Left lobe of liver (tissue), 2 donors: ENCODE measurements at regions not wholly inside any gene's neighbourhood (a gene's known extent, or its start where the extent isn't known, plus 50 kb on each side); places are given as distances from the start of the nearest gene placed in this dataset.
"Not testable (repeated sequence)": the region's sequence is repeated elsewhere in the genome, so short reads cannot be mapped to it uniquely, and the experiment has no call there.

ENCODE experiments used
- ATAC-seq: fragments of 200-7000 bp; cut with Tn5 transposase; one replicate; pipeline ENCODE4 v1.9.1; 2020; ENCODE audit warnings: mild to moderate bottlenecking, moderate library complexity
- DNase-seq: peaks from one replicate; pipeline ENCODE4 v3.0.0-alpha.2; 2020; ENCODE audit warnings: low spot score
- donor health status: DM: no; HTN: no; CAD: no; lungs with moderate emphysema.
- donor health status: DM: no; HTN: yes; CAD: no.

DNA sequence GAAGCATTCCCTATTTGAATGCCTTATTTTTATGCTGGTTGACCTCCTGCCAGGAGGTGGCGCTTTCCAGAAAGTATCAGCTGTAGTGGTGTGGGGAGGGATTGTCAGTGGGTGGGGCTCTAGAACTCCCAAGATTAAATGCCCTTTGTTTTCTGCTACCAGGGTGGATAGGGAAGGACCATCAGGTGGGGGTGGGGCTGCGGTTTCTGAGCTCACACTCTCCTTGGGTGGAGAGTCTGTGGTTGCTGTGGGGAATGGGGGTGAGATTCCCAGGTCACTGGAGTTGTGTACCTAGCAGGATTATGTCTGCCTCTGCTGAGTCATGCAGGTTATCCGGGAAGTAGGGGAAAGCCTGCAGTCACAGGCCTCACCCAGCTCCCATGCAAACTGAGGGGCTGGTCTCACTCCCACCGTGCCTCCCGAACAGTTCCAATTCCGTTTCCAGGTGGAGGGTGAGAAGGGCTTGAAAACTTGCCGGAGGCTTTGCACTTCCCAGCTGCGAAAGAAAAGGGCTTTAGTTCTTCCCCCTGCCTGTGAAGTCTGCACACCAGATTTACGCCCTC, 68.3 kb downstream of the ALG10B start:
- DNase-seq (no peak), ATAC-seq (no peak)

DNA sequence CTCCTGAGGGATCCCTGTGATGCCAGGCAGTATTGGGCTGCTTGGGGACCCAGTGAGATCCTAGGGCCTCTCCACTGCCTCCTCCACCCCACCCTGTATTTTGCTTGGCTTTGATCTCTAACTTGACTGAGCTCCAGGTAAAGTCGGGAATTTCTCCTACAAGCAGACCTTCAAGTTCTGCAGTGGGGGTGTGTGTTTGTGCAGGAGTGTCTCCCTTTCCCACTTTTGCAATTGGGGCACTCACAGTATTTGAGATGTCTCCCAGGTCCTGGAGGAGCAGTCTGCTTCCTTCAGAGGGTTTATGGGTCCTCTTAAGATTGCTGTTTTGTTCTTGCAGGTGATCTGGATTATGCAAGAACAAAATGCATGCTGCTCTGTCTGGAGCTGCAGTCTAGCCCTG, 68.9 kb downstream of the ALG10B start:
- DNase-seq (no peak), ATAC-seq (no peak)

DNA sequence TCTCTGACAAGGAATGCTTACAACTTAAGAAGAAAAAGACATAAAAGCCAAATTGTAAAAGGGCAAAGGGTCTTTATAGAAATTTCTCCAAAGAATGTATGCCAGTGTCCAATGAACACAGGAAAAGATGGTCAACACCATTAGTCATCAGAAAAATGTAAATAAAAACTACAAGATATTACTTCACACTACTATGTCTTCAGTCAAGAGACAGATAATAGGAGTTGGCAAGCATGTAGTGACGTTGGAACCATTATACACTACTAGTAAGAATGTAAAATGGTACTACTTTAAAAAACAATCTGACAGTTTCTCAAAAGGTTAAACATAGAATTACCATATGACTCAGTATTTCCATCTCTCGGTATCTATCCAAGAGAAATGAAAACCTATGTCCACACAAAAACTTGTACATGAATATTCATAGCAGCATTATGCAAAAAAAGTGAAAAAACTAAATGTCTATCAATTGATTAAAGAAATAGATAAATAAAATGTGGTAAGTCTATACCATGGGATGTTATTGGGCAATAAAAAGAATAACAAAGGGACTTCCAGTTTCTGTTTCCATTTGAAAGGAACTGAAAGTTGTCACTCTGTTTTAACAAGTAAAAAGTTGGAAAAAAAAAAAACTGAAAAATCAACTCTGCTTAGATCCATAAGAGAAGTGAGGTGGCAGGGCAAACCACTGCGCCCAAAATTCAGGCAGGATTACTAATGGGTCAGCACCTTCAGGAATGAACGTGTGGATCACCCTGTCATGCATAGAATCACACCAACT, 69.8 kb downstream of the ALG10B start:
- ATAC-seq (no peak), DNase-seq (no peak)

GRCh38 chr12:38389614-38390013, 73.0 kb downstream of the ALG10B start:
- DNase-seq: no peak

DNA sequence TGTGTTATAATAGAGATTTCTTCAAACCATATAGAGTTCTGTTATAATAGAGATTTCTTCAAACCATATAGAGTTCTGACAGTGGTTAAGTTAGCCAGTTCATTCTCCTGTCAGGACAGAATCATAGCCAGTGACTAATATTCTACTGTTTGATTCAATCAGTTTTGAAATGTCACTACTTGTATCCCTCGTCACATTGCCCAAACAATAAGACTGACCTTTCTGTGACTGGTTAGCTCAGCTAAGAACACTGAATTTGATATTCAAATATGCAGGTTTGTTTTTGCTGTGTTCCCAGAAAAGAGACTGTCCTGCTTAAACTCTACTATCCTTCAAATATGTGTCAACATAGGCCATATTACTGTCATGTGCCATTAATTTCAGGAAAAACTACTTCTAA, 74.4 kb downstream of the ALG10B start:
- ATAC-seq: no peak
- no peak for DNase-seq

More at GRCh38 chr12:38389614-38390013, 73.0 kb downstream of the ALG10B start:
- no peak for ATAC-seq

GRCh38 chr12:38392554-38393144, 76.1 kb downstream of the ALG10B start:
- ATAC-seq (no peak), DNase-seq (no peak)

DNA sequence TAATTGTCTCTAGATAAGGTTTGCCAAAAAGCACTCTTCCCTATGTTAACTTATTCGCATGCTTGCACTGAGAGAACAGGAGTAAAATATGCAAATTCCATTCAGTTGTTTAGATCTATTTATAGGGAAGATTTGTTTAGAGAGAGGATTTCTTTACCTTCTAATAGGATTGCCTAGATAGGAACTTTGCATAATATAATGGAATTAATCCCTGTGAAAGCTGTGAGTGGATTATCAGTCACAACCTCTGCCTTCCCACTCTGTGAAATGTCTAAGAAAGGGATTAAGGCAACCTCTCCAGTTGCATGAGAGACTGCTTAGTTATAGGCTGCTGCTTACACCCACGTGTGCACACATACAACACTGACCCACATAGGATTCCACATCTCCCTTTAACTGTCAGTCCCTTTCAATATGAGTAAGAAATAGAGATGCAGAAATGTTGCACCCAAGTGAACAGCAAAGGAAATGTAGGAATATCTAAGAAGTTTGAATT, 83.2 kb downstream of the ALG10B start:
- ATAC-seq (no peak), DNase-seq (no peak)

DNA sequence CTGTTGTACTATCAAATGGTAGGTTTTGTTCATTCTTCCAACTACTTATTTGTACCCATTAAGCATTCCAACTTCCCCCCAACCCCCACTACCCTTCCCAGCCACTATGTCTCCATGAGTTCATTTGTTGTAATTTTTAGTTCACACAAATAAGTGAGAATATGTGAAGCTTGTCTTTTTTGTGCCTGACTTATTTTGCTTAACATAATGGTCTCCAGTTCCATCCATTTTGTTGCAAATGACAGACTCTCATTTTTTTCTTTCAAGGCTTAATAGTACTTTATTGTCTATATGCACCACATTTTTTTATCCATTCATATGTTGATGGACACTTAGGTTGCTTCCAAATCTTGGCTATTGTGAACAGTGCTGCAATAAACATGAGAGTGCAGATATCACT, 86.2 kb downstream of the ALG10B start:
- ATAC-seq (no peak), DNase-seq (no peak)

GRCh38 chr12:38409511-38409910, 92.9 kb downstream of the ALG10B start:
- DNase-seq: no peak
- ATAC-seq: no peak

- no peak for ATAC-seq
These were observed 94.9 kb downstream of the ALG10B start for GRCh38 chr12:38411426-38411825.

GRCh38 chr12:38411946-38412345, 95.4 kb downstream of the ALG10B start:
- ATAC-seq: no peak

More at GRCh38 chr12:38411426-38411825, 94.9 kb downstream of the ALG10B start:
- DNase-seq: no peak

DNA sequence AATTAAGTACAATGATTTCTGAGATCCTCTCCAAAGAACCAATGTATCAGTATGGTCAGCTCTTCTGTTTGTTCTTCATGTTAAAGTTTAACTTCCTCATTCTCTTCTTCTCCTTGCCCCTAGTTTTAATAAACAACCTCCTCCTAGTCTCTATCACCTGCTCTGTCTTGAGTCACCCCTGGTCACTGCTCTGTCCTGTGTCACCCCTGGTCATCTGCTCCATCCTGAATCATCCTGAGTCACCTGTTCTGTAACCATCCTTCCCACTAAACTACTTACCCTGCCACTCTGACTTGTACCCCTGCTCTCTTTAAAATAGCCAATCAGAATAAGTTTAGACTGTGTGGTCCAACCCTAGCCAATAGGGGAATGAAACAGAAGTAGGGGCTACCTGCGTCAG, 100.5 kb downstream of the ALG10B start:
- DNase-seq: no peak
- ATAC-seq: no peak

More at GRCh38 chr12:38411946-38412345, 95.4 kb downstream of the ALG10B start:
- no peak for DNase-seq

GRCh38 chr12:38424436-38424835, 107.9 kb downstream of the ALG10B start:
- no peak for ATAC-seq
- DNase-seq: no peak

- DNase-seq (no peak), ATAC-seq (no peak)
These were observed 110.9 kb downstream of the ALG10B start for GRCh38 chr12:38427442-38427841.

GRCh38 chr12:38431921-38432320, 115.3 kb downstream of the ALG10B start:
- DNase-seq: no peak
- no peak for ATAC-seq

DNA sequence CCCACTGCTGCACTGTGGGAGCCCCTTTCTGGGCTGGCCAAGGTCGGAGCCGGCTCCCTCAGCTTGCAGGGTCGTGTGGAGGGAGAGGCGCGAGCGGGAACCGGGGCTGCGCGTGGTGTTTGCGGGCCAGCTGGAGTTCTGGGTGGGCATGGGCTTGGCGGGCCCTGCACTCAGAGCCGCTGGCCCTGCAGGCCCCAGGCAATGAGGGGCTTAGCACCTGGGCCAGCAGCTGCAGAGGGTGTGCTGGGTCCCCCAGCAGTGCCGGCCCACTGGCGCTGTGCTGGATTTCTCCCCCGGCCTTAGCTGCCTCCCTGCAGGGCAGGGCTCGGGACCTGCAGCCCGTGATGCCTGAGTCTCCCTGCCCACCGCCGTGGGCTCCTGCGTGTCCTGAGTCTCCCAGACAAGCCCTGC, 125.3 kb downstream of the ALG10B start:
- not testable (repeated sequence) for DNase-seq

DNA sequence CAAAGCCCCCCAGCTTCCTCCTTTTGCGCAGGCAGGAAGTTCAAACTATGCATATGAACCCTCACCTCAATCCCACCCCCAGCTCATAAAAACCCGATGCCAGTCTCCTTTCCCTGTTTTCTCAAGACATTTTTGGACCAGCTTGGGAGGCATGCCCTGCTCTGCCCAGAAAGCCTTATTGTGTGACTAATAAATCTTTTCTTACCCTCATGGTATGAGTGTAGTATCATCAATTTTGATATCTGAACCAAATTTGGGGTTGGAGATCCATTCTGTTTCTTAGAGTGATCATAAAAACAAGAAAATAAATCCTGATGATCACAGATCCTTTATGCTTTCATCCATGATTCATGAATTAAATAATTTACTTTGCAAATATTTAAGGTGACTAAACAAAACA, 128.5 kb downstream of the ALG10B start:
- no peak for ATAC-seq
- no peak for DNase-seq

More for the DNA sequence above, 125.3 kb downstream of the ALG10B start:
- ATAC-seq: not testable (repeated sequence)

- DNase-seq (no peak), ATAC-seq (no peak)
These were observed 132.4 kb downstream of the ALG10B start for GRCh38 chr12:38448991-38449390.

DNA sequence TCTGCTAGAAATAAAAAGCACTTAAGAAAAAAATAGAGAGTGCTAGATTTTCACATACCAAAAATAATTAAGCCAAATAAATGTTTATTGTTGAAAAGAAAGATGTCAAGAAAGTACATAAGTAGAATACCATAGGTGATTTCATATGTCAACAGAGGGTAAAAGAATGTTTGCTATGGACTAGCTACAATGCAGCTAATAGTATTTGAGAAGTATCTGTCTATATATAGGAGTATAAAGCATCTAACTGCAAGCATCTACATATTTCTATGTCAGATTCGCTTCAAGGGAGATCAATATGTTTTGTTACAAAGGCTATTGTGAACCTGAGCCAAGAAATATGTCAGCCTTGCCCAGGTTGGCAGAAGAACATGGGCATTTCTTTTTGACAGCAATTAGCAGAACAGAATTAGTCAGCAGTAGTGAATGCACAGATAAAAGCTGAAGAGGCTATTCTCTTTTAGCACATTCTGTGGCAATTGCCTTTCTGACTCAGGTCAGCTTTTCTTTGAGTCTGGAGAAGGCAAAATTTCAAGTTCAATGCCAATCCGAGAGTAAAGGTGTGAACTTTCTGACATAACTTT, 140.1 kb downstream of the ALG10B start:
- ATAC-seq (no peak), DNase-seq (no peak)

GRCh38 chr12:38465020-38465419, 148.4 kb downstream of the ALG10B start:
- ATAC-seq: no peak
- DNase-seq: no peak

- ATAC-seq (no peak), DNase-seq (no peak)
These were observed 153.1 kb downstream of the ALG10B start for GRCh38 chr12:38469715-38470114.
